ENCODE measurements at regions not wholly inside any gene's neighbourhood (a gene's known extent, or its start where the extent isn't known, plus 50 kb on each side); places are given as distances from the start of the nearest gene placed in this dataset.

DNA sequence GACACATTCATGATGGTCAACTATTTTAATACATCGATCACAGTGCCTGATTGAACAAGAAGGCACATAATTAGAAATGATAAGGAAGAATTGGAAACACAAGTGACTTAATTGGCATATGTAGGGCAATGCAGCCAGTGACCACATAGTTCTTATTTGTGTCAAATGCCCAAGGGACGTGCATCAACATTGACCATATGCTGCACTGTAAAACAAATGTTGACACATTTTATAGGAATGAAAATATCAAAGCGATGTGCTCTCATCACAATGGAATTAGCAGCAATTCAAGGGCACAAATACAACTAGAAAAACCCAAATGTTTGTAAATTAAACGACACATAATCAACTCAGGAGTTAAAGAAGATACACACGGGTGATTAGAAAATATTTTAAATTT lies 948.3 kb upstream of the PRKX start:
- TF ChIP-seq POLR2AphosphoS5 (IDR thresholded peaks at IDR 0.05; ENCODE audit: insufficient read depth, low read depth, low read length) (no peak), POLR2A (IDR thresholded peaks at IDR 0.05; ENCODE audit: low read depth, low read length) (no peak), CTCF (IDR thresholded peaks at IDR 0.05; ENCODE audit: extremely low read depth in 1 of 2, insufficient read depth in 1 of 2, low read depth in 1 of 2, low read length in 2 of 2) (no peak), EZH2 (IDR thresholded peaks at IDR 0.05; ENCODE audit: borderline replicate concordance, low read depth, low read length, severe bottlenecking) (no peak), JUN (IDR thresholded peaks at IDR 0.05; ENCODE audit: borderline replicate concordance, insufficient read depth, insufficient read length, low read depth) (no peak), MYC (IDR thresholded peaks at IDR 0.05; ENCODE audit: low read depth, low read length) (no peak), FOS (IDR thresholded peaks at IDR 0.05; ENCODE audit: borderline replicate concordance, insufficient read depth, low read length) (no peak), GATA2 (IDR thresholded peaks at IDR 0.05; ENCODE audit: insufficient read depth, insufficient read length, low read depth, low read length) (no peak)
- TF ChIP-seq, protein P1, sequence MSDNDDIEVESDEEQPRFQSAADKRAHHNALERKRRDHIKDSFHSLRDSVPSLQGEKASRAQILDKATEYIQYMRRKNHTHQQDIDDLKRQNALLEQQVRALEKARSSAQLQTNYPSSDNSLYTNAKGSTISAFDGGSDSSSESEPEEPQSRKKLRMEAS (IDR thresholded peaks at IDR 0.05; ENCODE audit: insufficient read depth, insufficient read length), result no peak
